A549 (cell line): ENCODE measurements at regions not wholly inside any gene's neighbourhood (a gene's known extent, or its start where the extent isn't known, plus 50 kb on each side); places are given as distances from the start of the nearest gene placed in this dataset.

Experiments used
- ATAC-seq, 2 experiments: fragments of 200-7000 bp in 1 of 2; fragments of >200 bp in 1 of 2; cut with Nextera tagmentation in 1 of 2; cut with Tn5 transposase in 1 of 2; 3 replicates each; pipeline versions ENCODE4 v1.8.0 to v1.9.1; 2018 to 2020; ENCODE audit warnings: mild to moderate bottlenecking in 1 of 2, moderate library complexity in 1 of 2
- CTCF ChIA-PET: fragments of 300-600 bp; sonication (Branson Sonifier 250); formaldehyde crosslinking; extraction: SDS; loops from one replicate; lab custom pipeline; 2021; ENCODE audit warnings: antibody characterized with exemption, inconsistent platforms; lab: Yijun Ruan, JAX
- POLR2A ChIA-PET: fragments of 350-600 bp; formaldehyde crosslinking; extraction: SDS; loops from one replicate; lab custom pipeline; 2021; ENCODE audit warnings: antibody characterized with exemption, inconsistent platforms; lab: Yijun Ruan, JAX
- DNase-seq, 2 experiments: peaks; one replicate each; pipeline versions ENCODE4 v3.0.0 to v3.0.0-alpha.2; 2011 to 2016; ENCODE audit warnings: low read depth in 1 of 2, low spot score in 1 of 2
- FAIRE-seq: peaks from 2 replicates; lab custom pipeline; 2011; peaks lifted over from hg19 to GRCh38; lab: Jason Lieb, UNC
- H3K27ac ChIP-seq, 2 experiments: fragments of >200 bp; sonication (Bioruptor Twin); formaldehyde crosslinking; 3 replicates each; pipeline ENCODE4 v1.5.1; 2016 to 2017
- H3K4me1 ChIP-seq: fragments of >200 bp; sonication (Bioruptor Twin); formaldehyde crosslinking; 3 replicates; pipeline ENCODE4 v1.6.1; 2016
- H3K4me2 ChIP-seq: fragments of >200 bp; sonication (Bioruptor Twin); formaldehyde crosslinking; 3 replicates; pipeline ENCODE4 v1.6.1; 2016
- H3K4me3 ChIP-seq: fragments of >200 bp; sonication (Bioruptor Twin); formaldehyde crosslinking; 3 replicates; pipeline ENCODE4 v1.5.1; 2016
- H3K9me3 ChIP-seq: fragments of >200 bp; sonication (Bioruptor Twin); formaldehyde crosslinking; 3 replicates; pipeline ENCODE4 v1.6.1; 2016
- BCL3 ChIP-seq: fragments of >200 bp; sonication (Bioruptor Twin); formaldehyde crosslinking; IDR thresholded peaks from 3 replicates; pipeline ENCODE4 v1.6.1; 2016
- CBX2 ChIP-seq: fragments of 200-600 bp; sonication (generic); IDR thresholded peaks from 2 replicates; pipeline ENCODE4 v1.6.1; 2016; ENCODE audit warnings: low read depth, mild to moderate bottlenecking, borderline replicate concordance
- CBX8 ChIP-seq: fragments of 200-600 bp; sonication (generic); IDR thresholded peaks from 2 replicates; pipeline ENCODE4 v1.6.1; 2016
- CHD2 ChIP-seq: fragments of 150-350 bp; IDR thresholded peaks from 2 replicates; pipeline ENCODE4 v1.6.1; 2014; ENCODE audit warnings: low read length; ENCODE audit not compliant: partially characterized antibody
- FOSB ChIP-seq: fragments of 250-450 bp; sonication (Bioruptor Pico); IDR thresholded peaks from 2 replicates; pipeline ENCODE4 v1.5.0; 2020; ENCODE audit warnings: mild to moderate bottlenecking, moderate library complexity
- HES2 ChIP-seq: fragments of >200 bp; sonication (Bioruptor Twin); formaldehyde crosslinking; IDR thresholded peaks from 2 replicates; pipeline ENCODE4 v1.6.1; 2016
- HEYL ChIP-seq: fragments of 250-450 bp; sonication (Bioruptor Pico); IDR thresholded peaks from 2 replicates; pipeline ENCODE4 v1.8.0; 2021; ENCODE audit warnings: mild to moderate bottlenecking, moderate library complexity
- JUN ChIP-seq, 2 experiments: fragments of >200 bp; sonication (Bioruptor Twin); formaldehyde crosslinking; IDR thresholded peaks; 2 replicates in 1 of 2; 3 replicates in 1 of 2; pipeline ENCODE4 v1.6.1; 2016 to 2017
- JUNB ChIP-seq: fragments of >200 bp; sonication (Bioruptor Twin); formaldehyde crosslinking; IDR thresholded peaks from 2 replicates; pipeline ENCODE4 v1.6.1; 2016
- KDM1A ChIP-seq: fragments of 200-600 bp; sonication (generic); IDR thresholded peaks from 2 replicates; pipeline ENCODE4 v1.6.1; 2016; ENCODE audit warnings: low read depth, mild to moderate bottlenecking
- MAFK ChIP-seq: fragments of 450-650 bp; IDR thresholded peaks from 2 replicates; pipeline ENCODE4 v1.6.1; 2014; ENCODE audit not compliant: partially characterized antibody
- POLR2AphosphoS2 ChIP-seq: conservative IDR thresholded peaks from 2 replicates; pipeline ENCODE4 v1.6.1; 2012; ENCODE audit warnings: low read length, improper control_type of control experiment, inconsistent platforms
- RCOR1 ChIP-seq: fragments of 150-350 bp; IDR thresholded peaks from 2 replicates; pipeline ENCODE4 v1.6.1; 2014; ENCODE audit warnings: antibody characterized with exemption, low read length, low read depth
- SMC3 ChIP-seq: fragments of >200 bp; sonication (Bioruptor Twin); formaldehyde crosslinking; IDR thresholded peaks from 3 replicates; pipeline ENCODE4 v1.6.1; 2018; ENCODE audit warnings: inconsistent platforms
- ZFP36 ChIP-seq: fragments of 450-650 bp; IDR thresholded peaks from 2 replicates; pipeline ENCODE4 v1.6.1; 2014; ENCODE audit warnings: borderline replicate concordance; ENCODE audit not compliant: partially characterized antibody
- ZNF302 ChIP-seq: fragments of 250-450 bp; sonication (Bioruptor Pico); IDR thresholded peaks from 2 replicates; pipeline ENCODE4 v1.9.0; 2021; ENCODE audit warnings: inconsistent platforms, mild to moderate bottlenecking, moderate library complexity
- ZSCAN20 ChIP-seq: fragments of 250-450 bp; sonication (Bioruptor Pico); IDR thresholded peaks from 2 replicates; pipeline ENCODE4 v1.8.0; 2022; ENCODE audit warnings: mild to moderate bottlenecking, moderate library complexity
- WGBS: methylation state at CpG from one replicate; pipeline ENCODE4 v1.1.6; 2017; ENCODE audit errors: missing lambda C conversion rate; 5-methylcytosine and 5-hydroxymethylcytosine counted together
- TF ChIP-seq, protein P1 (sequence below): fragments of 250-450 bp; sonication (Bioruptor Pico); IDR thresholded peaks from 2 replicates; pipeline ENCODE4 v1.5.0; 2021; ENCODE audit warnings: mild to moderate bottlenecking, moderate library complexity, borderline replicate concordance
- TF ChIP-seq, protein P2 (sequence below): IDR thresholded peaks from 2 replicates; pipeline ENCODE4 v1.6.1; 2012

DNA sequence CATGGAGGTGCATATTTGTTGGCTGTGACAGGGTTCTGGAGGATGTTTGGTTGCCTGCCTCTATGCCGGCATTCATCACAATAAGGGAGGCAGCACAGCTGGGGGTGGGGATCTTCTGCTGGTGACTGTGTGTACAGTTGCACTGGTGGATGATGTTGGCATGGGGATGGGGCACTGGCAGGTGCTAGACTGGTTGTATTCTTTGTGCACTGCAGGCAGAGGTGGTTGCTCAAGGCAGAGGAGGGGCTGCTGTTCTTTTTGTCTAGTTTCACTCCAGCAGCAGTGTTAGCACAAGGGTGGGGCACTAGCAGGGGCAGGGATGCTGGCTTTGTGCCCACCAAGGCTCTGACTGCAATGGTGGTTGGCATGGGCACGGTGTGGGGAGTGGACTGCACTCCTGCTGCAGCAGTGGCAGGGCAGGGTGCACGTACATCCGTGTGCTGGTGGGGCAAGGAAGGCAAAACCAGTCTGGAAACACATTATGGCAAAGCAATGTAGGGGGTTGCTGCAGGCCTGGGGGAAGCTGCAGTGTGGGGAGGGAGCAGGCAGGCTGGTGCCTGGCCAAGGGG is 69.3 kb downstream of the ISOC1 start:
- 22% methylated on average over 4 of the region's 4 CpGs for WGBS
- H3K4me3 ChIP-seq = no peak overlapping the region
- TF ChIP-seq ZFP36 (no peak), RCOR1 (no peak), FOSB (CRISPR knock-in tag) (no peak), MAFK (no peak), ZSCAN20 (no peak), JUNB (no peak), JUN (IDR thresholded peaks at IDR 0.05) (no peak), POLR2AphosphoS2 (no peak), BCL3 (no peak), HEYL (CRISPR knock-in tag) (no peak), CBX2 (no peak)
- TF ChIP-seq, protein P1, sequence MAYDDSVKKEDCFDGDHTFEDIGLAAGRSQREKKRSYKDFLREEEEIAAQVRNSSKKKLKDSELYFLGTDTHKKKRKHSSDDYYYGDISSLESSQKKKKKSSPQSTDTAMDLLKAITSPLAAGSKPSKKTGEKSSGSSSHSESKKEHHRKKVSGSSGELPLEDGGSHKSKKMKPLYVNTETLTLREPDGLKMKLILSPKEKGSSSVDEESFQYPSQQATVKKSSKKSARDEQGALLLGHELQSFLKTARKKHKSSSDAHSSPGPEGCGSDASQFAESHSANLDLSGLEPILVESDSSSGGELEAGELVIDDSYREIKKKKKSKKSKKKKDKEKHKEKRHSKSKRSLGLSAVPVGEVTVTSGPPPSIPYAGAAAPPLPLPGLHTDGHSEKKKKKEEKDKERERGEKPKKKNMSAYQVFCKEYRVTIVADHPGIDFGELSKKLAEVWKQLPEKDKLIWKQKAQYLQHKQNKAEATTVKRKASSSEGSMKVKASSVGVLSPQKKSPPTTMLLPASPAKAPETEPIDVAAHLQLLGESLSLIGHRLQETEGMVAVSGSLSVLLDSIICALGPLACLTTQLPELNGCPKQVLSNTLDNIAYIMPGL (CRISPR knock-in tag) = no peak
- no peaks in the 10 kb centered on the region for H3K9me3 ChIP-seq
- no peak for FAIRE-seq
- no peak overlapping the region for H3K27ac ChIP-seq
- no peaks in the 10 kb centered on the region for H3K4me1 ChIP-seq
- CTCF ChIA-PET = no interaction called here
- DNase-seq = no peak
- POLR2A ChIA-PET = no interaction called here
- H3K4me2 ChIP-seq = no peak overlapping the region
- no peak for ATAC-seq

- FAIRE-seq (no peak), DNase-seq (no peak)
- ChIA-PET CTCF (no interaction called here), POLR2A (no interaction called here)
- H3K9me3 ChIP-seq = no peaks in the 10 kb centered on the region
- no peak overlapping the region for H3K4me2 ChIP-seq
- no peak overlapping the region for H3K27ac ChIP-seq
- 0% methylated on average over 1 of the region's 1 CpG for WGBS
- H3K4me3 ChIP-seq = no peak overlapping the region
- TF ChIP-seq CBX8 (no peak), KDM1A (no peak), SMC3 (no peak), ZNF302 (CRISPR knock-in tag) (no peak), HES2 (no peak), CHD2 (no peak)
- TF ChIP-seq, protein P2, sequence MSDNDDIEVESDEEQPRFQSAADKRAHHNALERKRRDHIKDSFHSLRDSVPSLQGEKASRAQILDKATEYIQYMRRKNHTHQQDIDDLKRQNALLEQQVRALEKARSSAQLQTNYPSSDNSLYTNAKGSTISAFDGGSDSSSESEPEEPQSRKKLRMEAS = no peak
- TF ChIP-seq, protein P1 (CRISPR knock-in tag) = no peak
- TF ChIP-seq, all 56 proteins: peak for 0
- H3K4me1 ChIP-seq = no peaks in the 10 kb centered on the region
- ATAC-seq = no peak
These were observed 75.5 kb downstream of the ISOC1 start for GRCh38 chr5:129170050-129170449.
